Spleen (tissue), 11 donors: ENCODE measurements at regions not wholly inside any gene's neighbourhood (a gene's known extent, or its start where the extent isn't known, plus 50 kb on each side); places are given as distances from the start of the nearest gene placed in this dataset.

Experiments
- DNase-seq: peaks from one replicate; pipeline ENCODE4 v3.0.0-alpha.2; 2020
- H3K27ac ChIP-seq, 8 donors: fragments of 200-600 bp; sonication (generic) in 7 of 8; 1 replicate in 4 of 8; 2 replicates in 4 of 8; pipeline versions ENCODE4 v1.5.0 to v1.8.0; 2016 to 2021; ENCODE audit warnings: inconsistent platforms in 4 of 8, mild to moderate bottlenecking in 4 of 8, moderate library complexity in 1 of 8
- H3K27me3 ChIP-seq, 7 donors: fragments of 200-600 bp; sonication (generic) in 6 of 7; replicated peaks in 1 of 7; 1 replicate in 4 of 7; 2 replicates in 3 of 7; pipeline versions ENCODE4 v1.5.0 to v1.8.0; 2016 to 2021; ENCODE audit warnings: inconsistent platforms in 3 of 7, mild to moderate bottlenecking in 1 of 7
- H3K36me3 ChIP-seq, 6 donors: fragments of 200-600 bp; sonication (generic) in 5 of 6; 1 replicate in 4 of 6; 2 replicates in 2 of 6; pipeline versions ENCODE4 v1.5.0 to v1.8.0; 2016 to 2021; ENCODE audit warnings: inconsistent platforms in 2 of 6
- H3K4me1 ChIP-seq, 6 donors: fragments of 200-600 bp; sonication (generic) in 5 of 6; 1 replicate in 3 of 6; 2 replicates in 3 of 6; pipeline versions ENCODE4 v1.5.0 to v1.8.0; 2016 to 2021; ENCODE audit warnings: inconsistent platforms in 3 of 6
- H3K4me3 ChIP-seq, 8 donors: fragments of 200-600 bp; sonication (generic) in 7 of 8; 1 replicate in 4 of 8; 2 replicates in 4 of 8; pipeline versions ENCODE4 v1.5.0 to v1.8.0; 2016 to 2021; ENCODE audit warnings: inconsistent platforms in 4 of 8, mild to moderate bottlenecking in 4 of 8, moderate library complexity in 2 of 8
- H3K9me3 ChIP-seq, 8 donors: fragments of 200-600 bp; sonication (generic) in 7 of 8; 1 replicate in 4 of 8; 2 replicates in 4 of 8; pipeline versions ENCODE4 v1.5.0 to v1.8.0; 2016 to 2021; ENCODE audit warnings: inconsistent platforms in 4 of 8
- POLR2A ChIP-seq, 3 donors: fragments of 450-650 bp; IDR thresholded peaks; one replicate each; pipeline ENCODE4 v1.5.1; 2017; ENCODE audit warnings: antibody characterized with exemption in 3 of 3, mild to moderate bottlenecking in 1 of 3
- POLR2AphosphoS5 ChIP-seq, 3 donors: sonication (generic); formaldehyde crosslinking; IDR thresholded peaks; one replicate each; pipeline ENCODE4 v1.5.1; 2017; ENCODE audit warnings: antibody characterized with exemption in 3 of 3
- WGBS, 5 donors: extraction: QIAGEN DNeasy Blood & Tissue Kit in 3 of 5; methylation state at CpG; one replicate each; pipeline versions ENCODE4 v1.1.5 to v1.1.7; 2013 to 2018; 5-methylcytosine and 5-hydroxymethylcytosine counted together
- intact Hi-C: fragments of 100-400 bp; cut with DNase I; formaldehyde crosslinking; loops from one replicate; pipeline ENCODE4 v1.15.0; 2023; ENCODE audit warnings: low total_unique reads
- TF ChIP-seq, protein P1 (sequence below), 11 experiments: fragments of 200-600 bp in 7 of 11; fragments of 450-650 bp in 4 of 11; sonication (generic) in 4 of 11; IDR thresholded peaks in 8 of 11; conservative IDR thresholded peaks in 3 of 11; 1 replicate in 7 of 11; 2 replicates in 4 of 11; pipeline versions ENCODE4 v1.4.0 to v1.8.0; 2016 to 2021; ENCODE audit warnings: antibody characterized with exemption in 11 of 11, inconsistent platforms in 4 of 11, mild to moderate bottlenecking in 1 of 11
- donor health status: healthy with polysubstance abuse.
- donor health status: DM: no; HTN: no; CAD: no; lungs with moderate emphysema.
- donor health status: DM: no; HTN: no; CAD: no.
- donor health status: Bipolar disorder and iron deficiency.
- donor health status: healthy.
- donor health status: DM: no; HTN: no; CAD: no.
- donor health status: DM: yes; HTN: yes; CAD: no.

DNA sequence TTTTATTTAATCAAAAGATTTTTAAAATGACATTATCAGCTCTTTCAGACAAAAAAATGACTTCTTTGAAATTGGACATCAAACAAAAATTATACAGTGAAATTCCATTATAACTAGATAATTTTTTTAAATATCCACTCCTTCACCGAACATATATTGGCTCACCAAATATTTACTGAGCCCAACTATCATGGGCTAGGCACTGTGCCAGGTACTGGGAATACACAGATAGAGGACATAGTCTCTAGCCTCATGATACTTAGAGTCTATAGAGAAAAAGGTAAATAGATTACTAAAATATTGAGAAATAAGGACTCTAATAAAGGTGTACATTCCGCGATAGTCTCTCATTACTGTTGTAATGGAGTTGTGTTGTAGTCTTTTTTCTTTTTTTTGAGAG lies 219.9 kb downstream of the SEC23A start:
- Histone ChIP-seq H3K4me1 (no peaks in the 10 kb centered on the region), H3K4me3 (no peak overlapping the region), H3K36me3 (no peaks in the 10 kb centered on the region), H3K27ac (no peak overlapping the region), H3K27me3 (no peaks in the 10 kb centered on the region), H3K9me3 (no peaks in the 10 kb centered on the region)
- WGBS, 5 donors = 92 to 97% (median 96%) methylated on average over 3 of the region's 3 CpGs
- intact Hi-C loops = no loop called here
- TF ChIP-seq, protein P1, sequence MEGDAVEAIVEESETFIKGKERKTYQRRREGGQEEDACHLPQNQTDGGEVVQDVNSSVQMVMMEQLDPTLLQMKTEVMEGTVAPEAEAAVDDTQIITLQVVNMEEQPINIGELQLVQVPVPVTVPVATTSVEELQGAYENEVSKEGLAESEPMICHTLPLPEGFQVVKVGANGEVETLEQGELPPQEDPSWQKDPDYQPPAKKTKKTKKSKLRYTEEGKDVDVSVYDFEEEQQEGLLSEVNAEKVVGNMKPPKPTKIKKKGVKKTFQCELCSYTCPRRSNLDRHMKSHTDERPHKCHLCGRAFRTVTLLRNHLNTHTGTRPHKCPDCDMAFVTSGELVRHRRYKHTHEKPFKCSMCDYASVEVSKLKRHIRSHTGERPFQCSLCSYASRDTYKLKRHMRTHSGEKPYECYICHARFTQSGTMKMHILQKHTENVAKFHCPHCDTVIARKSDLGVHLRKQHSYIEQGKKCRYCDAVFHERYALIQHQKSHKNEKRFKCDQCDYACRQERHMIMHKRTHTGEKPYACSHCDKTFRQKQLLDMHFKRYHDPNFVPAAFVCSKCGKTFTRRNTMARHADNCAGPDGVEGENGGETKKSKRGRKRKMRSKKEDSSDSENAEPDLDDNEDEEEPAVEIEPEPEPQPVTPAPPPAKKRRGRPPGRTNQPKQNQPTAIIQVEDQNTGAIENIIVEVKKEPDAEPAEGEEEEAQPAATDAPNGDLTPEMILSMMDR (IDR thresholded peaks at IDR 0.05 in 8 of 11, conservative IDR thresholded peaks at IDR 0.05 in 3 of 11) = no peak
- no peak for TF ChIP-seq POLR2A (IDR thresholded peaks at IDR 0.05)
- no peak for TF ChIP-seq POLR2AphosphoS5 (IDR thresholded peaks at IDR 0.05)
- DNase-seq = no peak

DNA sequence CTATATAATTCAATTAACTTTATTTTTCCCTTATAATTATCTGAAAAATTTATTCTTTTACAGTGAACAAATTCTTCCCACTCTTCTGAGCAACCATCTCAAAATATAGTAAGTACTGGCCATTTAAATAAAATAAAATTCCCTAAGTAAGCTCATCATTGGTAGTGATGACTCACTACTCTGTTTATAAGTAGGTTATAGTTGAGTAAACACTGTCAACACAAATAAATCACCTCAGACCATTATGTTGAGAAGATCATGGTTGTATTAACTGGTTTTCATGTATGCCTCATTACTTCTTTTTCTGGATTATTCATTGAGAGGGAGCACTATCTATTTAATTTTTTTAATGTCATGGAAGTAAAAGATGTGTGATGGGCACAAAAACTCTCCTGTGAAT lies 220.5 kb downstream of the SEC23A start:
- DNase-seq = no peak
- Histone ChIP-seq H3K4me3 (no peak overlapping the region), H3K27ac (no peak overlapping the region), H3K4me1 (no peaks in the 10 kb centered on the region), H3K27me3 (no peaks in the 10 kb centered on the region), H3K36me3 (no peaks in the 10 kb centered on the region), H3K9me3 (no peaks in the 10 kb centered on the region)
- TF ChIP-seq POLR2A (IDR thresholded peaks at IDR 0.05) (no peak), POLR2AphosphoS5 (IDR thresholded peaks at IDR 0.05) (no peak)
- TF ChIP-seq, protein P1 (IDR thresholded peaks at IDR 0.05 in 8 of 11, conservative IDR thresholded peaks at IDR 0.05 in 3 of 11) = no peak
- intact Hi-C loops = no loop called here

DNA sequence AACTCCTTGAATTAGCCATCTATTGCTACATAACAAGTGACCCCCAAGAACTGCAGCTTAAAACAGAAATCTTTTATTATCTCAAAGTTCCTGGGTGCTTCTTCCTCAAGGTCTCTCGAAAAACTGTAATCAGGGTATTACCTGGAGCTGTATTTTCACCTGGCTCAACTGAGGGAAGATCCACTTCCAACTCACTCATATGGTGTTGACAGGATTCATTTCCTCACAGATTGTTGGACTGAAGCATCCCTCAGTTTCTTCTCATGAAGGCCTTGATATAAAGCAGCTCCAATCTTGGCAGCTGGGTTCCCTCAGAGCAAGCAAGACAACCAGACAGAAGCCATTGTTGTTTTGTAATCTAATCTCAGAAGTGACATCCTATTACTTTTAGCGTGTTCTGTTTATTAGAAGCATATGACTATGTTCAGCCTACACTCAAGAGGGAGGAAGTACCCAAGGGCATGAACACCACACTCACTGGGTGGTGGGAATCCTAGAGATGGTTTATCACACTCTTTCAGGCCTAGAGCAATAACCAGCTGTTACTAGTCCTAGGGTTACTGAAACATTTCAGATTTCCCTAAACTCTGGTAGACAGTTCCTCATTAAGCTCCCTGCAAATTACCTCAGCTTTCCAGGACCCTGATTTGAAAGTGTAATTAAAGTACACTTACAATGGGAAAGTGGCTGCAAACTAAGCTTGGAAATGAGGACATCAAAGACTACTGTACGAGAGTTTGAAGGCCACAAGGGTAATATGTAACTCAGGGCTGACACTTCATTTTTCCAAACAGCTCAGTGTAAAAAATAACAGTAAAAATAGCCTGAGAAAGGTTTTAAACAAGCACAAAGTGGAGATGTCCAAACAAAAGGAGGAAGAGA lies 222.2 kb downstream of the SEC23A start:
- Histone ChIP-seq H3K4me3 (no peak overlapping the region), H3K4me1 (no peaks in the 10 kb centered on the region), H3K36me3 (no peaks in the 10 kb centered on the region), H3K27ac (peak overlapping the region in 6 of 8 donors; percentile 17 to 76 (median 58)), H3K27me3 (no peaks in the 10 kb centered on the region), H3K9me3 (no peaks in the 10 kb centered on the region)
- intact Hi-C loops = no loop called here
- no peak for DNase-seq
- 41 to 69% (median 55%) methylated on average over 3 of the region's 3 CpGs for WGBS, 5 donors
- TF ChIP-seq, protein P1 (IDR thresholded peaks at IDR 0.05 in 8 of 11, conservative IDR thresholded peaks at IDR 0.05 in 3 of 11) = no peak
- TF ChIP-seq POLR2A (IDR thresholded peaks at IDR 0.05) (no peak), POLR2AphosphoS5 (IDR thresholded peaks at IDR 0.05) (no peak)

DNA sequence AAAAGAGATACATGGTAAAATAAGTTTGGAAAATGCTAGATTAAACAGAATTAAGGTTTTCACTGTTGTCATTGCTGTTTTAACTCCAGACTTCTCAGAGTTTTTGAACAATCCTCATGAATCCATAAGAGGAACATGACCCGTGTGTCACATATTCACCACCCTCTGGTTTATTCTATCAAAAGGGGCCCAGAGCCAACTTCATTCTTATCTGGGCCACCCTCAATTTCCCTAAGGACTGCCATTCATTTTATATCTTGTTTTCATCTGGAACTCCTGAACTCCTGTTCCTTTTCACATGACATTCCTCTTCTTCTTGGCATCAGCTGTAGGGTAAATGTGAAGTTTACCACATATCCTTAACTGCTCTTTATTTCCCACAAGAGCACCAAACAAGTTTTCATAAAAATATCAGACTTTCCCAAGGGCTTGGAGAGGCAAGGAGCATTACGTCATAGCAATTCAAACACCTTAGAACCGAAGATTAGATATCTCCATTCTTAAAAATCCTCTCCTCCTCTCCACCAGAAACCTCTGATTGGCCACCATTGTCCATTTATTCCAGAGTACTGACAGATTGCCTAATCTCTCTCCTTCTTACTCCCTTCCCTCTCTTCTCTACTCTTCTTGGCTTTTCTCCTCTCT lies 225.2 kb downstream of the SEC23A start:
- 62 to 89% (median 81%) methylated on average over 3 of the region's 3 CpGs for WGBS, 5 donors
- H3K36me3 ChIP-seq = no peaks in the 10 kb centered on the region
- TF ChIP-seq POLR2A (IDR thresholded peaks at IDR 0.05) = no peak
- TF ChIP-seq POLR2AphosphoS5 (IDR thresholded peaks at IDR 0.05) = no peak
- TF ChIP-seq, protein P1 (IDR thresholded peaks at IDR 0.05 in 8 of 11, conservative IDR thresholded peaks at IDR 0.05 in 3 of 11) = no peak
- H3K4me3 ChIP-seq = no peak overlapping the region
- no peaks in the 10 kb centered on the region for H3K9me3 ChIP-seq
- H3K4me1 ChIP-seq = no peaks in the 10 kb centered on the region
- intact Hi-C loops = no loop called here
- peak overlapping the region in 3 of 8 donors; percentile 12 to 27 (median 22) for H3K27ac ChIP-seq
- no peaks in the 10 kb centered on the region for H3K27me3 ChIP-seq
- no peak for DNase-seq
